ENCODE measurements at regions not wholly inside any gene's neighbourhood (a gene's known extent, or its start where the extent isn't known, plus 50 kb on each side); places are given as distances from the start of the nearest gene placed in this dataset.

DNA sequence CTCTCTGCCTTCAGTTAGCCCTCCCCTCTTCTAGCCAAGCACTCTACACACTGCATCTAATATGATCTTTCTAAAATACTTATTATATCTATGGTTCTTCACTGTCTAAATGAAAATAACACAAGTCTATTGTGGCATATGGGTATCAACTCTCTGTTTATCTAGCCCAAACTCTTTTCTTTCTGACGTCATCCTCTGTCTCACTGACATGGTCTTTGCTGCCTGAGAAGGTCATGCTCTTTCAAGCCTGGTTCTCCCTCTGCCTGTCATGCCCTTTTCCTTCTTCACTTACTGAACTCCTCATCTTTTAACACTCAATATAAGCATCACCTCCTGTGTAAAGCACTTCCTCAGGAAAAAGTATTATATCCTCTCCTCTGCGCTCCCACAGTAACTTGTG, 672.2 kb upstream of the CT83 start:
- Histone ChIP-seq H2AFZ (ENCODE audit: low read depth, low read length, poor library complexity, severe bottlenecking) (no peak overlapping the region), H3K9me3 (ENCODE audit: control insufficient read depth in 1 of 2, insufficient read depth in 1 of 2, low read depth in 1 of 2, low read length in 2 of 2) (no peaks in the 10 kb centered on the region), H3K4me2 (ENCODE audit: low read length) (no peak overlapping the region), H4K20me1 (ENCODE audit: insufficient read depth) (no peaks in the 10 kb centered on the region), H3K27ac (ENCODE audit: low read depth, low read length) (no peak overlapping the region), H3K4me3 (replicated peaks in 1 of 2; ENCODE audit: low read depth in 1 of 2, low read length in 2 of 2) (no peak overlapping the region), H3K27me3 (ENCODE audit: insufficient read depth, low read length) (no peaks in the 10 kb centered on the region), H3K9me2 (ENCODE audit: insufficient read depth) (no peaks in the 10 kb centered on the region), H3K9ac (ENCODE audit: low read length) (no peak overlapping the region), H3K79me2 (ENCODE audit: insufficient read depth, low read length) (no peaks in the 10 kb centered on the region), H3K4me1 (ENCODE audit: control insufficient read depth in 1 of 2, insufficient read depth in 2 of 2, low read length in 2 of 2) (no peaks in the 10 kb centered on the region), H3K36me3 (ENCODE audit: control insufficient read depth in 1 of 2, insufficient read depth in 2 of 2, low read length in 2 of 2) (no peaks in the 10 kb centered on the region)
- CTCF ChIA-PET = no interaction called here
- TF ChIP-seq, protein P1, sequence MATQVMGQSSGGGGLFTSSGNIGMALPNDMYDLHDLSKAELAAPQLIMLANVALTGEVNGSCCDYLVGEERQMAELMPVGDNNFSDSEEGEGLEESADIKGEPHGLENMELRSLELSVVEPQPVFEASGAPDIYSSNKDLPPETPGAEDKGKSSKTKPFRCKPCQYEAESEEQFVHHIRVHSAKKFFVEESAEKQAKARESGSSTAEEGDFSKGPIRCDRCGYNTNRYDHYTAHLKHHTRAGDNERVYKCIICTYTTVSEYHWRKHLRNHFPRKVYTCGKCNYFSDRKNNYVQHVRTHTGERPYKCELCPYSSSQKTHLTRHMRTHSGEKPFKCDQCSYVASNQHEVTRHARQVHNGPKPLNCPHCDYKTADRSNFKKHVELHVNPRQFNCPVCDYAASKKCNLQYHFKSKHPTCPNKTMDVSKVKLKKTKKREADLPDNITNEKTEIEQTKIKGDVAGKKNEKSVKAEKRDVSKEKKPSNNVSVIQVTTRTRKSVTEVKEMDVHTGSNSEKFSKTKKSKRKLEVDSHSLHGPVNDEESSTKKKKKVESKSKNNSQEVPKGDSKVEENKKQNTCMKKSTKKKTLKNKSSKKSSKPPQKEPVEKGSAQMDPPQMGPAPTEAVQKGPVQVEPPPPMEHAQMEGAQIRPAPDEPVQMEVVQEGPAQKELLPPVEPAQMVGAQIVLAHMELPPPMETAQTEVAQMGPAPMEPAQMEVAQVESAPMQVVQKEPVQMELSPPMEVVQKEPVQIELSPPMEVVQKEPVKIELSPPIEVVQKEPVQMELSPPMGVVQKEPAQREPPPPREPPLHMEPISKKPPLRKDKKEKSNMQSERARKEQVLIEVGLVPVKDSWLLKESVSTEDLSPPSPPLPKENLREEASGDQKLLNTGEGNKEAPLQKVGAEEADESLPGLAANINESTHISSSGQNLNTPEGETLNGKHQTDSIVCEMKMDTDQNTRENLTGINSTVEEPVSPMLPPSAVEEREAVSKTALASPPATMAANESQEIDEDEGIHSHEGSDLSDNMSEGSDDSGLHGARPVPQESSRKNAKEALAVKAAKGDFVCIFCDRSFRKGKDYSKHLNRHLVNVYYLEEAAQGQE (IDR thresholded peaks at IDR 0.05; ENCODE audit: low read depth) = no peak
- TF ChIP-seq TCF7L2 (IDR thresholded peaks at IDR 0.05; ENCODE audit: borderline replicate concordance, extremely low read depth, insufficient read depth, insufficient read length) = no peak
- TF ChIP-seq, protein P2, sequence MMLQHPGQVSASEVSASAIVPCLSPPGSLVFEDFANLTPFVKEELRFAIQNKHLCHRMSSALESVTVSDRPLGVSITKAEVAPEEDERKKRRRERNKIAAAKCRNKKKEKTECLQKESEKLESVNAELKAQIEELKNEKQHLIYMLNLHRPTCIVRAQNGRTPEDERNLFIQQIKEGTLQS (IDR thresholded peaks at IDR 0.05) = no peak
- no peak for TF ChIP-seq EZH2 (IDR thresholded peaks at IDR 0.05)
- no peak for TF ChIP-seq SP1 (IDR thresholded peaks at IDR 0.05; ENCODE audit: low read depth)
- TF ChIP-seq EGR1 (IDR thresholded peaks at IDR 0.05; ENCODE audit: low read depth) = no peak
- TF ChIP-seq CBX3 (IDR thresholded peaks at IDR 0.05; ENCODE audit: low read depth) = no peak
- TF ChIP-seq, protein P3, sequence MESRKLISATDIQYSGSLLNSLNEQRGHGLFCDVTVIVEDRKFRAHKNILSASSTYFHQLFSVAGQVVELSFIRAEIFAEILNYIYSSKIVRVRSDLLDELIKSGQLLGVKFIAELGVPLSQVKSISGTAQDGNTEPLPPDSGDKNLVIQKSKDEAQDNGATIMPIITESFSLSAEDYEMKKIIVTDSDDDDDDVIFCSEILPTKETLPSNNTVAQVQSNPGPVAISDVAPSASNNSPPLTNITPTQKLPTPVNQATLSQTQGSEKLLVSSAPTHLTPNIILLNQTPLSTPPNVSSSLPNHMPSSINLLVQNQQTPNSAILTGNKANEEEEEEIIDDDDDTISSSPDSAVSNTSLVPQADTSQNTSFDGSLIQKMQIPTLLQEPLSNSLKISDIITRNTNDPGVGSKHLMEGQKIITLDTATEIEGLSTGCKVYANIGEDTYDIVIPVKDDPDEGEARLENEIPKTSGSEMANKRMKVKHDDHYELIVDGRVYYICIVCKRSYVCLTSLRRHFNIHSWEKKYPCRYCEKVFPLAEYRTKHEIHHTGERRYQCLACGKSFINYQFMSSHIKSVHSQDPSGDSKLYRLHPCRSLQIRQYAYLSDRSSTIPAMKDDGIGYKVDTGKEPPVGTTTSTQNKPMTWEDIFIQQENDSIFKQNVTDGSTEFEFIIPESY (IDR thresholded peaks at IDR 0.05; ENCODE audit: extremely low read depth, insufficient replicate concordance, low read length) = no peak
- TF ChIP-seq ZNF274 (IDR thresholded peaks at IDR 0.05; ENCODE audit: low read depth, low read length) = no peak
- no peak for TF ChIP-seq FOSL1 (IDR thresholded peaks at IDR 0.05; ENCODE audit: low read depth)
- TF ChIP-seq POLR2AphosphoS5 (IDR thresholded peaks at IDR 0.05; ENCODE audit: low read depth, low read length) = no peak
- TF ChIP-seq SRF (IDR thresholded peaks at IDR 0.05; ENCODE audit: low read depth) = no peak
- no peak for TF ChIP-seq YY1 (IDR thresholded peaks at IDR 0.05; ENCODE audit: extremely low read depth, insufficient replicate concordance, low read depth, low read length)
- TF ChIP-seq ZFX (IDR thresholded peaks at IDR 0.05) = no peak
- TF ChIP-seq, protein P4, sequence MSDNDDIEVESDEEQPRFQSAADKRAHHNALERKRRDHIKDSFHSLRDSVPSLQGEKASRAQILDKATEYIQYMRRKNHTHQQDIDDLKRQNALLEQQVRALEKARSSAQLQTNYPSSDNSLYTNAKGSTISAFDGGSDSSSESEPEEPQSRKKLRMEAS (IDR thresholded peaks at IDR 0.05) = no peak
- BruUV-seq (replicated peaks) = no TSS peak
- RAD21 ChIA-PET (ENCODE audit: low non-redundant PET in 1 of 2, low total read pairs in 2 of 2, uncharacterized antibody in 2 of 2, unreplicated experiment in 2 of 2) = no interaction called here
- ATAC-seq = no peak
- POLR2A ChIA-PET = no interaction called here
- intact Hi-C loops (cut with micrococcal nuclease) = no loop called here
- DNase-seq (ENCODE audit: low read depth, low spot score) = no peak

All from HCT116 (cell line).